ENCODE measurements at regions not wholly inside any gene's neighbourhood (a gene's known extent, or its start where the extent isn't known, plus 50 kb on each side); places are given as distances from the start of the nearest gene placed in this dataset.

DNA sequence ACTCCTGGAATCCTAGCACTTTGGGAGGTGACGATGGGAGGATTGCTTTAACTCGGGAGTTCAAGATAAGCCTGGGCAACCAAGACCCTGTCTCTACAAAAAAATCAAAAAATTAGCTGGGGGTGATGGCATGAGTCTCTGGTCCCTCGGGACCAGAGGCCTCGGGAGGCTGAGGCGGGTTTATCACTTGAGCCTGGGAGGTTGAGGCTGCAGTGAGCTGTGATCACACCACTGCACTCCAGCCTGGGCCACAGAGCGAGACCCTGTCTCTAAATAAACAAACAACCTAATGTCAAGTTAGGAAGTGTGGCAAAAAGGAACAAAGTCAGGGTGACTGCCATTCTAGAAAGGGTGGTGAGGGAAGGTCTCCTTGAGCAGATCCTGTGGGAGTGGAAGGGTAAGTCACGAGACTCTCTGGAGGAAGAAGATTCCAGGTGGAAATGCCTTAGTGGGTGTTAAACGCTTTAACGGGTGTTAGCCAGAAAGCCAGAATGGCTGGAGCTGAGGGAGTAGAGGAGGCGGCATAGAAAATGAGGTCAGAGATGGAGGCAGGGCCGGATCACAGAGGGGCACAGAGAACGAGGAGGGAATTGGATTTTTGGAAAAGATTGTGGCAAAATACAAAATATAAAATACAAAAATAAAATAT, 62.2 kb upstream of the ATP5PO start:
- no peak overlapping the region for H2AFZ ChIP-seq (ENCODE audit: low read length)
- no peak overlapping the region for H2BK20ac ChIP-seq (ENCODE audit: low read depth, low read length, poor library complexity, severe bottlenecking)
- no peak overlapping the region for H2BK12ac ChIP-seq (ENCODE audit: insufficient read length, low read depth, low read length)
- H3K27ac Mint-ChIP-seq = peak overlapping the region in 1 of 3 experiments; percentile 41; a peak in 2 of 7 replicates
- no peaks in the 10 kb centered on the region for H3K79me1 ChIP-seq (ENCODE audit: insufficient read depth, low read depth, low read length, poor library complexity, severe bottlenecking)
- no peaks in the 10 kb centered on the region for H3K36me3 Mint-ChIP-seq (ENCODE audit: insufficient read depth in 1 of 3, low read depth in 3 of 3)
- H4K5ac ChIP-seq (ENCODE audit: insufficient read length, low read depth, low read length) = no peak overlapping the region
- H3K79me2 ChIP-seq (ENCODE audit: insufficient read depth, low read length) = no peaks in the 10 kb centered on the region
- H3K4ac ChIP-seq (ENCODE audit: low read depth, low read length) = no peak overlapping the region
- DNase-seq = no peak
- no peak overlapping the region for H3K27ac ChIP-seq (ENCODE audit: insufficient read length, low read depth, low read length)
- TF ChIP-seq, protein P1, sequence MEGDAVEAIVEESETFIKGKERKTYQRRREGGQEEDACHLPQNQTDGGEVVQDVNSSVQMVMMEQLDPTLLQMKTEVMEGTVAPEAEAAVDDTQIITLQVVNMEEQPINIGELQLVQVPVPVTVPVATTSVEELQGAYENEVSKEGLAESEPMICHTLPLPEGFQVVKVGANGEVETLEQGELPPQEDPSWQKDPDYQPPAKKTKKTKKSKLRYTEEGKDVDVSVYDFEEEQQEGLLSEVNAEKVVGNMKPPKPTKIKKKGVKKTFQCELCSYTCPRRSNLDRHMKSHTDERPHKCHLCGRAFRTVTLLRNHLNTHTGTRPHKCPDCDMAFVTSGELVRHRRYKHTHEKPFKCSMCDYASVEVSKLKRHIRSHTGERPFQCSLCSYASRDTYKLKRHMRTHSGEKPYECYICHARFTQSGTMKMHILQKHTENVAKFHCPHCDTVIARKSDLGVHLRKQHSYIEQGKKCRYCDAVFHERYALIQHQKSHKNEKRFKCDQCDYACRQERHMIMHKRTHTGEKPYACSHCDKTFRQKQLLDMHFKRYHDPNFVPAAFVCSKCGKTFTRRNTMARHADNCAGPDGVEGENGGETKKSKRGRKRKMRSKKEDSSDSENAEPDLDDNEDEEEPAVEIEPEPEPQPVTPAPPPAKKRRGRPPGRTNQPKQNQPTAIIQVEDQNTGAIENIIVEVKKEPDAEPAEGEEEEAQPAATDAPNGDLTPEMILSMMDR (conservative IDR thresholded peaks at IDR 0.05) = no peak
- H3T11ph ChIP-seq (ENCODE audit: low read length) = no peak overlapping the region
- H4K20me1 ChIP-seq (ENCODE audit: control insufficient read depth, insufficient read depth, insufficient read length) = no peaks in the 10 kb centered on the region
- H3K9ac ChIP-seq (ENCODE audit: extremely low read depth, insufficient read length, low read length) = no peak overlapping the region
- peaks cover 22 to 23% of the 10 kb centered on the region in 2 experiments for H3K4me1 Mint-ChIP-seq
- WGBS (ENCODE audit: extremely low coverage, insufficient read length, low lambda C conversion rate) = no CpG with 5 or more reads among the region's 12 CpGs
- H3K9me3 Mint-ChIP-seq = peaks cover 0 to 3% of the 10 kb centered on the region in 2 experiments; a peak in 2 of 5 replicates
- no peaks in the 10 kb centered on the region for H3K23me2 ChIP-seq (ENCODE audit: insufficient read length, low read depth, low read length, poor library complexity, severe bottlenecking)
- H3K27me3 Mint-ChIP-seq (ENCODE audit: low read depth) = peaks cover 2% of the 10 kb centered on the region
- H2BK120ac ChIP-seq (ENCODE audit: low read depth, low read length, poor library complexity, severe bottlenecking) = no peak overlapping the region
- H3K4me2 ChIP-seq (ENCODE audit: insufficient read depth, insufficient read length, low read length) = no peak overlapping the region
- H3K23ac ChIP-seq (ENCODE audit: insufficient read length, low read depth, low read length) = no peak overlapping the region
- H2BK5ac ChIP-seq (ENCODE audit: insufficient read length, low read length) = no peak overlapping the region
- no peak overlapping the region for H3K4me3 Mint-ChIP-seq
- no peaks in the 10 kb centered on the region for H3K27me3 ChIP-seq (ENCODE audit: insufficient read depth, low read length)
- peaks cover 5% of the 10 kb centered on the region; the same call in 1 of the 2 replicates for H3K4me1 ChIP-seq (ENCODE audit: insufficient read depth, low read length)
- H2BK15ac ChIP-seq (ENCODE audit: low read depth, low read length) = no peak overlapping the region
- no peak overlapping the region for H4K91ac ChIP-seq (ENCODE audit: insufficient read length, low read depth, low read length)
- no peaks in the 10 kb centered on the region for H3K9me3 ChIP-seq (ENCODE audit: control insufficient read depth, low read depth, low read length)
- H2AK5ac ChIP-seq (ENCODE audit: insufficient read length, low read length) = no peak overlapping the region
- no peak overlapping the region for H3K56ac ChIP-seq (ENCODE audit: insufficient read length, low read depth, low read length)
- H3K18ac ChIP-seq (ENCODE audit: insufficient read length, low read depth, low read length) = no peak overlapping the region
- H3K14ac ChIP-seq (ENCODE audit: insufficient read depth, low read length) = no peak overlapping the region; the same call in 1 of the 2 replicates
- no peak overlapping the region for H4K8ac ChIP-seq (replicated peaks; ENCODE audit: insufficient read length, low read depth, low read length)
